ENCODE measurements at regions not wholly inside any gene's neighbourhood (a gene's known extent, or its start where the extent isn't known, plus 50 kb on each side); places are given as distances from the start of the nearest gene placed in this dataset.

DNA sequence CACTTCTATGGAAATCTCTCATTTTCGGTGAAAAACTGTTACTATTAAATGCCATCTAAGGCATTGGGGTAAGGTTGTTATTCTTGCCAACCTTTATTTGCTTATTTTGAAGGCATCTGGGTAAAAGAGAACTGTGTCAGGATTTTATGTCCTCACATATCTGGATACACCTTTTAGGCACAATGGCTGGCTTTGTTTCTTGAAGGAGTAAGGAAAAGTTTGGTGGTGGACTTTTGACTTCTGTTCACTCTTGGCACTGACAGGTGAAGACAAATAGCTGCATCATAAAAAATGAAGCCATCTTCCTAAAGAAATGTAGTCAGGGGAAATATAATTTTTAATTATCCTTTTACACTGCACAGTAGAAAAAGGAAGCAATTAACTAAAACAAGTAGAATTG lies 310.0 kb downstream of the CNTN3 start:
- TF ChIP-seq, protein P1, sequence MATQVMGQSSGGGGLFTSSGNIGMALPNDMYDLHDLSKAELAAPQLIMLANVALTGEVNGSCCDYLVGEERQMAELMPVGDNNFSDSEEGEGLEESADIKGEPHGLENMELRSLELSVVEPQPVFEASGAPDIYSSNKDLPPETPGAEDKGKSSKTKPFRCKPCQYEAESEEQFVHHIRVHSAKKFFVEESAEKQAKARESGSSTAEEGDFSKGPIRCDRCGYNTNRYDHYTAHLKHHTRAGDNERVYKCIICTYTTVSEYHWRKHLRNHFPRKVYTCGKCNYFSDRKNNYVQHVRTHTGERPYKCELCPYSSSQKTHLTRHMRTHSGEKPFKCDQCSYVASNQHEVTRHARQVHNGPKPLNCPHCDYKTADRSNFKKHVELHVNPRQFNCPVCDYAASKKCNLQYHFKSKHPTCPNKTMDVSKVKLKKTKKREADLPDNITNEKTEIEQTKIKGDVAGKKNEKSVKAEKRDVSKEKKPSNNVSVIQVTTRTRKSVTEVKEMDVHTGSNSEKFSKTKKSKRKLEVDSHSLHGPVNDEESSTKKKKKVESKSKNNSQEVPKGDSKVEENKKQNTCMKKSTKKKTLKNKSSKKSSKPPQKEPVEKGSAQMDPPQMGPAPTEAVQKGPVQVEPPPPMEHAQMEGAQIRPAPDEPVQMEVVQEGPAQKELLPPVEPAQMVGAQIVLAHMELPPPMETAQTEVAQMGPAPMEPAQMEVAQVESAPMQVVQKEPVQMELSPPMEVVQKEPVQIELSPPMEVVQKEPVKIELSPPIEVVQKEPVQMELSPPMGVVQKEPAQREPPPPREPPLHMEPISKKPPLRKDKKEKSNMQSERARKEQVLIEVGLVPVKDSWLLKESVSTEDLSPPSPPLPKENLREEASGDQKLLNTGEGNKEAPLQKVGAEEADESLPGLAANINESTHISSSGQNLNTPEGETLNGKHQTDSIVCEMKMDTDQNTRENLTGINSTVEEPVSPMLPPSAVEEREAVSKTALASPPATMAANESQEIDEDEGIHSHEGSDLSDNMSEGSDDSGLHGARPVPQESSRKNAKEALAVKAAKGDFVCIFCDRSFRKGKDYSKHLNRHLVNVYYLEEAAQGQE (IDR thresholded peaks at IDR 0.05; ENCODE audit: low read depth): no peak
- TF ChIP-seq EP300 (IDR thresholded peaks at IDR 0.05; ENCODE audit: borderline replicate concordance) (no peak), NFIC (IDR thresholded peaks at IDR 0.05) (no peak), RAD21 (IDR thresholded peaks at IDR 0.05; ENCODE audit: low read depth) (no peak), TAF1 (IDR thresholded peaks at IDR 0.05; ENCODE audit: low read depth) (no peak), CREB1 (IDR thresholded peaks at IDR 0.05; ENCODE audit: low read depth) (no peak), FOXM1 (IDR thresholded peaks at IDR 0.05; ENCODE audit: borderline replicate concordance, low read depth) (no peak), YY1 (IDR thresholded peaks at IDR 0.05; ENCODE audit: low read depth) (no peak), EGR1 (IDR thresholded peaks at IDR 0.05) (no peak), CEBPB (IDR thresholded peaks at IDR 0.05) (no peak), TCF12 (IDR thresholded peaks at IDR 0.05; ENCODE audit: low read depth) (no peak)
- TF ChIP-seq, protein P2, sequence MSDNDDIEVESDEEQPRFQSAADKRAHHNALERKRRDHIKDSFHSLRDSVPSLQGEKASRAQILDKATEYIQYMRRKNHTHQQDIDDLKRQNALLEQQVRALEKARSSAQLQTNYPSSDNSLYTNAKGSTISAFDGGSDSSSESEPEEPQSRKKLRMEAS (IDR thresholded peaks at IDR 0.05): no peak

Data from Ishikawa (cell line).